ENCODE measurements at regions not wholly inside any gene's neighbourhood (a gene's known extent, or its start where the extent isn't known, plus 50 kb on each side); places are given as distances from the start of the nearest gene placed in this dataset.

GRCh38 chr10:44316922-44317215 lies 68.0 kb downstream of the CXCL12 start:
- no peak for TF ChIP-seq EZH2 (IDR thresholded peaks at IDR 0.05; ENCODE audit: borderline replicate concordance, low read depth, low read length, severe bottlenecking)
- TF ChIP-seq, protein P1, sequence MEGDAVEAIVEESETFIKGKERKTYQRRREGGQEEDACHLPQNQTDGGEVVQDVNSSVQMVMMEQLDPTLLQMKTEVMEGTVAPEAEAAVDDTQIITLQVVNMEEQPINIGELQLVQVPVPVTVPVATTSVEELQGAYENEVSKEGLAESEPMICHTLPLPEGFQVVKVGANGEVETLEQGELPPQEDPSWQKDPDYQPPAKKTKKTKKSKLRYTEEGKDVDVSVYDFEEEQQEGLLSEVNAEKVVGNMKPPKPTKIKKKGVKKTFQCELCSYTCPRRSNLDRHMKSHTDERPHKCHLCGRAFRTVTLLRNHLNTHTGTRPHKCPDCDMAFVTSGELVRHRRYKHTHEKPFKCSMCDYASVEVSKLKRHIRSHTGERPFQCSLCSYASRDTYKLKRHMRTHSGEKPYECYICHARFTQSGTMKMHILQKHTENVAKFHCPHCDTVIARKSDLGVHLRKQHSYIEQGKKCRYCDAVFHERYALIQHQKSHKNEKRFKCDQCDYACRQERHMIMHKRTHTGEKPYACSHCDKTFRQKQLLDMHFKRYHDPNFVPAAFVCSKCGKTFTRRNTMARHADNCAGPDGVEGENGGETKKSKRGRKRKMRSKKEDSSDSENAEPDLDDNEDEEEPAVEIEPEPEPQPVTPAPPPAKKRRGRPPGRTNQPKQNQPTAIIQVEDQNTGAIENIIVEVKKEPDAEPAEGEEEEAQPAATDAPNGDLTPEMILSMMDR (IDR thresholded peaks at IDR 0.05; ENCODE audit: borderline replicate concordance, extremely low read depth, low read length, poor library complexity, severe bottlenecking): no peak
